ENCODE measurements at regions not wholly inside any gene's neighbourhood (a gene's known extent, or its start where the extent isn't known, plus 50 kb on each side); places are given as distances from the start of the nearest gene placed in this dataset.

- no peak for TF ChIP-seq SPI1 (IDR thresholded peaks at IDR 0.05; ENCODE audit: low read depth, low read length)
- no peak for TF ChIP-seq POLR2A (IDR thresholded peaks at IDR 0.05; ENCODE audit: low read depth, low read length)
- TF ChIP-seq POLR2AphosphoS5 (IDR thresholded peaks at IDR 0.05; ENCODE audit: low read depth, low read length) = no peak
- TF ChIP-seq POU2F2 (IDR thresholded peaks at IDR 0.05; ENCODE audit: low read depth, low read length) = no peak
- no peak for TF ChIP-seq TAF1 (IDR thresholded peaks at IDR 0.05; ENCODE audit: low read depth, low read length)
- no peak for TF ChIP-seq PAX5 (IDR thresholded peaks at IDR 0.05; ENCODE audit: insufficient read depth, low read length, severe bottlenecking)
These were observed 1106.4 kb downstream of the AMY1C start for GRCh38 chr1:104856091-104856490.
